HCT116 (cell line): ENCODE measurements at regions not wholly inside any gene's neighbourhood (a gene's known extent, or its start where the extent isn't known, plus 50 kb on each side); places are given as distances from the start of the nearest gene placed in this dataset.

Experiments
- ATAC-seq: fragments of 200-7000 bp; cut with Tn5 transposase; 2 replicates; pipeline ENCODE4 v1.9.1; 2020; ENCODE audit warnings: mild to moderate bottlenecking, moderate library complexity
- BruUV-seq: library from RNA; stranded (reverse); fragments of 400-500 nt; replicated peaks from 2 replicates; lab custom pipeline; 2021; lab: Mats Ljungman, UMichigan
- CTCF ChIA-PET: fragments of 300-600 bp; sonication (Branson Sonifier 250); formaldehyde crosslinking; loops from one replicate; lab custom pipeline; 2021; ENCODE audit warnings: antibody characterized with exemption; lab: Charles Lee
- POLR2A ChIA-PET: fragments of 300-600, 350-600 bp; sonication (Branson Sonifier 250); formaldehyde crosslinking; loops from one replicate; lab custom pipeline; 2021; ENCODE audit warnings: antibody characterized with exemption; lab: Charles Lee
- RAD21 ChIA-PET, 2 experiments: fragments of 300-600 bp; sonication (Branson Sonifier 250); formaldehyde crosslinking; loops; one replicate each; lab custom pipeline; 2023; ENCODE audit warnings: low total read pairs in 2 of 2; ENCODE audit not compliant: uncharacterized antibody in 2 of 2, unreplicated experiment in 2 of 2, low non-redundant PET in 1 of 2; lab: Charles Lee
- DNase-seq: peaks from one replicate; pipeline ENCODE4 v3.0.0-alpha.2; 2010; ENCODE audit warnings: low read depth, low spot score
- H2AFZ ChIP-seq: fragments of 200-600 bp; shearing (Covaris generic), sonication (generic); 2 replicates; pipeline ENCODE4 v1.6.1; 2017; ENCODE audit warnings: low read depth, mixed run types, mixed read lengths, antibody characterized with exemption, low read length; ENCODE audit not compliant: poor library complexity, severe bottlenecking
- H3K27ac ChIP-seq: 2 replicates; pipeline ENCODE4 v1.5.1; 2012; ENCODE audit warnings: low read depth, low read length
- H3K27me3 ChIP-seq: fragments of 200-600 bp; sonication (generic); 2 replicates; pipeline ENCODE4 v1.6.1; 2016; ENCODE audit warnings: mixed run types, low read length, mixed read lengths; ENCODE audit not compliant: insufficient read depth
- H3K36me3 ChIP-seq, 2 experiments: fragments of 200-500 bp in 1 of 2; fragments of 200-600 bp in 1 of 2; sonication (Bioruptor generic) in 1 of 2; sonication (generic) in 1 of 2; 2 replicates each; pipeline versions ENCODE4 v1.5.1 to v1.6.1; 2014 to 2016; ENCODE audit warnings: low read length in 2 of 2, inconsistent platforms in 1 of 2, mixed read lengths in 1 of 2, mixed run types in 1 of 2; ENCODE audit not compliant: insufficient read depth in 2 of 2, control insufficient read depth in 1 of 2
- H3K4me1 ChIP-seq, 2 experiments: fragments of 200-600 bp in 1 of 2; sonication (generic) in 1 of 2; 2 replicates each; pipeline versions ENCODE4 v1.5.1 to v1.6.1; 2012 to 2017; ENCODE audit warnings: low read length in 2 of 2, inconsistent platforms in 1 of 2, mild to moderate bottlenecking in 1 of 2, mixed read lengths in 1 of 2, mixed run types in 1 of 2, moderate library complexity in 1 of 2; ENCODE audit not compliant: insufficient read depth in 2 of 2, control insufficient read depth in 1 of 2
- H3K4me2 ChIP-seq: fragments of 200-600 bp; sonication (generic); 2 replicates; pipeline ENCODE4 v1.6.1; 2017; ENCODE audit warnings: mixed run types, low read length, mixed read lengths
- H3K4me3 ChIP-seq, 2 experiments: fragments of 200-600 bp in 1 of 2; sonication (generic) in 1 of 2; replicated peaks in 1 of 2; 2 replicates each; pipeline ENCODE4 v1.5.1; 2011 to 2016; ENCODE audit warnings: low read length in 2 of 2, control low read depth in 1 of 2, low read depth in 1 of 2, mild to moderate bottlenecking in 1 of 2, mixed read lengths in 1 of 2, mixed run types in 1 of 2
- H3K79me2 ChIP-seq: fragments of 200-600 bp; sonication (generic); 2 replicates; pipeline ENCODE4 v1.6.1; 2017; ENCODE audit warnings: mild to moderate bottlenecking, mixed run types, low read length, moderate library complexity, mixed read lengths; ENCODE audit not compliant: insufficient read depth
- H3K9ac ChIP-seq: fragments of 200-600 bp; sonication (generic); 2 replicates; pipeline ENCODE4 v1.6.1; 2016; ENCODE audit warnings: low read length, mixed read lengths
- H3K9me2 ChIP-seq: fragments of 200-600 bp; sonication (generic), shearing (Covaris generic); 2 replicates; pipeline ENCODE4 v1.6.1; 2017; ENCODE audit warnings: mixed run types, mild to moderate bottlenecking, moderate library complexity; ENCODE audit not compliant: insufficient read depth
- H3K9me3 ChIP-seq, 2 experiments: fragments of 200-500 bp in 1 of 2; fragments of 200-600 bp in 1 of 2; sonication (Bioruptor generic) in 1 of 2; sonication (generic) in 1 of 2; 2 replicates each; pipeline ENCODE4 v1.6.1; 2014 to 2017; ENCODE audit warnings: low read length in 2 of 2, mixed read lengths in 2 of 2, inconsistent platforms in 1 of 2, low read depth in 1 of 2, mild to moderate bottlenecking in 1 of 2, mixed run types in 1 of 2, moderate library complexity in 1 of 2; ENCODE audit not compliant: control insufficient read depth in 1 of 2, insufficient read depth in 1 of 2
- H4K20me1 ChIP-seq: fragments of 200-600 bp; sonication (generic), shearing (Covaris generic); 2 replicates; pipeline ENCODE4 v1.6.1; 2017; ENCODE audit warnings: mixed run types, mild to moderate bottlenecking, moderate library complexity; ENCODE audit not compliant: insufficient read depth
- CBX3 ChIP-seq: IDR thresholded peaks from 2 replicates; pipeline ENCODE4 v1.6.1; 2012; ENCODE audit warnings: low read depth
- CTCF ChIP-seq, 3 experiments: fragments of 200-600 bp in 1 of 3; sonication (generic) in 1 of 3; IDR thresholded peaks in 2 of 3; conservative IDR thresholded peaks in 1 of 3; 2 replicates each; pipeline ENCODE4 v1.5.1; 2012 to 2017; ENCODE audit warnings: low read depth in 2 of 3, low read length in 2 of 3, antibody characterized with exemption in 1 of 3, borderline replicate concordance in 1 of 3, control low read depth in 1 of 3, mild to moderate bottlenecking in 1 of 3, mixed read lengths in 1 of 3, mixed run types in 1 of 3, moderate library complexity in 1 of 3; ENCODE audit not compliant: insufficient read depth in 1 of 3
- ELF1 ChIP-seq: IDR thresholded peaks from 2 replicates; pipeline ENCODE4 v1.6.1; 2012; ENCODE audit warnings: low read depth, borderline replicate concordance
- RAD21 ChIP-seq: IDR thresholded peaks from 2 replicates; pipeline ENCODE4 v1.6.1; 2012; ENCODE audit warnings: low read depth, mild to moderate bottlenecking
- SP1 ChIP-seq: IDR thresholded peaks from 2 replicates; pipeline ENCODE4 v1.6.1; 2012; ENCODE audit warnings: low read depth
- YY1 ChIP-seq: IDR thresholded peaks from 2 replicates; pipeline ENCODE4 v1.6.1; 2011; ENCODE audit warnings: low read length, low read depth, moderate library complexity, mild to moderate bottlenecking; ENCODE audit not compliant: insufficient replicate concordance; ENCODE audit errors: extremely low read depth
- ZBTB33 ChIP-seq: IDR thresholded peaks from 2 replicates; pipeline ENCODE4 v1.6.1; 2011; ENCODE audit warnings: mild to moderate bottlenecking, low read length, moderate library complexity; ENCODE audit not compliant: insufficient replicate concordance; ENCODE audit errors: extremely low read depth
- intact Hi-C: fragments of 100-400 bp; cut with micrococcal nuclease; formaldehyde crosslinking; loops from 2 replicates; pipeline ENCODE4 v1.10.0; 2022

GRCh38 chr4:123114915-123115756 is 192.7 kb upstream of the NUDT6 start:
- POLR2A ChIA-PET: no interaction called here
- ATAC-seq: peak; percentile 47
- no peak overlapping the region for H2AFZ ChIP-seq
- H3K4me2 ChIP-seq: no peak overlapping the region
- H3K4me3 ChIP-seq: no peak overlapping the region
- H3K4me1 ChIP-seq: no peaks in the 10 kb centered on the region
- no peak overlapping the region for H3K27ac ChIP-seq
- intact Hi-C loops: no loop called here
- no peaks in the 10 kb centered on the region for H3K79me2 ChIP-seq
- no peaks in the 10 kb centered on the region for H3K27me3 ChIP-seq
- no peaks in the 10 kb centered on the region for H3K9me2 ChIP-seq
- TF ChIP-seq SP1 (no peak), RAD21 (no peak), YY1 (no peak), CTCF (IDR thresholded peaks at IDR 0.05 in 2 of 3, conservative IDR thresholded peaks at IDR 0.05 in 1 of 3; ENCODE audit: borderline replicate concordance in 1 of 3, insufficient read depth in 1 of 3, low read depth in 2 of 3, low read length in 2 of 3) (0 out of 6 replicates have a peak, but pooled peaks of 1 of the 3 experiments have one; percentile 9)
- TF ChIP-seq, all 23 proteins: peak for 1
- BruUV-seq: no TSS peak
- no peak overlapping the region for H3K9ac ChIP-seq
- no peak for DNase-seq
- no peaks in the 10 kb centered on the region for H3K9me3 ChIP-seq
- ChIA-PET RAD21 (no interaction called here), CTCF (no interaction called here)
- no peaks in the 10 kb centered on the region for H3K36me3 ChIP-seq
- H4K20me1 ChIP-seq: no peaks in the 10 kb centered on the region

GRCh38 chr4:123116412-123116811 is 194.0 kb upstream of the NUDT6 start:
- Histone ChIP-seq H3K27me3 (no peaks in the 10 kb centered on the region), H3K36me3 (no peaks in the 10 kb centered on the region), H3K9me3 (no peaks in the 10 kb centered on the region), H3K4me2 (no peak overlapping the region), H3K4me1 (no peaks in the 10 kb centered on the region), H3K27ac (no peak overlapping the region), H3K9me2 (no peaks in the 10 kb centered on the region), H2AFZ (no peak overlapping the region), H4K20me1 (no peaks in the 10 kb centered on the region), H3K4me3 (no peak overlapping the region), H3K79me2 (no peaks in the 10 kb centered on the region), H3K9ac (no peak overlapping the region)
- CTCF ChIA-PET: no interaction called here
- intact Hi-C loops: no loop called here
- no TSS peak for BruUV-seq
- RAD21 ChIA-PET: no interaction called here
- ATAC-seq (no peak), DNase-seq (no peak)
- POLR2A ChIA-PET: no interaction called here
- TF ChIP-seq ZBTB33 (no peak), SP1 (no peak), CBX3 (no peak), ELF1 (no peak), YY1 (no peak)
